ENCODE measurements at regions not wholly inside any gene's neighbourhood (a gene's known extent, or its start where the extent isn't known, plus 50 kb on each side); places are given as distances from the start of the nearest gene placed in this dataset.
"Not testable (repeated sequence)": the region's sequence is repeated elsewhere in the genome, so short reads cannot be mapped to it uniquely, and the experiment has no call there.

- no peak for DNase-seq (ENCODE audit: low spot score)
These were observed 82.7 kb upstream of the CLINT1 start for GRCh38 chr5:157941616-157942015.

GRCh38 chr5:157938101-157938500, 79.2 kb upstream of the CLINT1 start:
- DNase-seq (ENCODE audit: low spot score) = not testable (repeated sequence)

GRCh38 chr5:157936776-157937501, 78.0 kb upstream of the CLINT1 start:
- DNase-seq (ENCODE audit: low spot score) = not testable (repeated sequence)

- DNase-seq (ENCODE audit: low spot score) = no peak
These were observed 75.7 kb upstream of the CLINT1 start for GRCh38 chr5:157934600-157934999.

GRCh38 chr5:157933005-157933404, 74.1 kb upstream of the CLINT1 start:
- no peak for DNase-seq (ENCODE audit: low spot score)

- no peak for DNase-seq (ENCODE audit: low spot score)
These were observed 71.8 kb upstream of the CLINT1 start for GRCh38 chr5:157930710-157931109.

GRCh38 chr5:157926977-157927376, 68.0 kb upstream of the CLINT1 start:
- no peak for DNase-seq (ENCODE audit: low spot score)

- no peak for DNase-seq (ENCODE audit: low spot score)
These were observed 67.1 kb upstream of the CLINT1 start for GRCh38 chr5:157925786-157926671.

GRCh38 chr5:157924931-157925729, 66.2 kb upstream of the CLINT1 start:
- no peak for DNase-seq (ENCODE audit: low spot score)

- DNase-seq (ENCODE audit: low spot score) = no peak
These were observed 65.5 kb upstream of the CLINT1 start for GRCh38 chr5:157924490-157924889.

GRCh38 chr5:157923765-157924164, 64.8 kb upstream of the CLINT1 start:
- no peak for DNase-seq (ENCODE audit: low spot score)

- no peak for DNase-seq (ENCODE audit: low spot score)
These were observed 63.1 kb upstream of the CLINT1 start for GRCh38 chr5:157922026-157922425.

- DNase-seq (ENCODE audit: low spot score) = no peak
These were observed 61.9 kb upstream of the CLINT1 start for GRCh38 chr5:157920828-157921170.

GRCh38 chr5:157918811-157919742, 60.1 kb upstream of the CLINT1 start:
- no peak for DNase-seq (ENCODE audit: low spot score)

- peak; percentile 37 for DNase-seq (ENCODE audit: low spot score)
These were observed 59.2 kb upstream of the CLINT1 start for GRCh38 chr5:157917899-157918809.

- no peak for DNase-seq (ENCODE audit: low spot score)
These were observed 58.5 kb upstream of the CLINT1 start for GRCh38 chr5:157917491-157917890.

- no peak for DNase-seq (ENCODE audit: low spot score)
These were observed 56.7 kb upstream of the CLINT1 start for GRCh38 chr5:157915638-157916037.

- no peak for DNase-seq (ENCODE audit: low spot score)
These were observed 55.3 kb upstream of the CLINT1 start for GRCh38 chr5:157914151-157914788.

- DNase-seq (ENCODE audit: low spot score) = no peak
These were observed 54.6 kb upstream of the CLINT1 start for GRCh38 chr5:157913575-157913974.

All from HuH-7 (cell line).